Breast epithelium (tissue), 4 donors: ENCODE measurements at regions not wholly inside any gene's neighbourhood (a gene's known extent, or its start where the extent isn't known, plus 50 kb on each side); places are given as distances from the start of the nearest gene placed in this dataset.

Experiments used
- DNase-seq, 2 donors: peaks; one replicate each; pipeline ENCODE4 v3.0.0-alpha.2; 2019; ENCODE audit warnings: low spot score in 2 of 2
- H3K27ac ChIP-seq, 2 donors: fragments of 200-600 bp; sonication (generic) in 1 of 2; one replicate each; pipeline ENCODE4 v1.5.1; 2016 to 2019; ENCODE audit warnings: mild to moderate bottlenecking in 1 of 2
- H3K27me3 ChIP-seq, 2 donors: fragments of 200-600 bp; sonication (generic) in 1 of 2; one replicate each; pipeline versions ENCODE4 v1.5.1 to v1.6.0; 2017 to 2019; ENCODE audit warnings: control low read depth in 1 of 2, mild to moderate bottlenecking in 1 of 2
- H3K36me3 ChIP-seq: fragments of 200-600 bp; one replicate; pipeline ENCODE4 v1.5.1; 2019
- H3K4me1 ChIP-seq, 2 donors: fragments of 200-600 bp; sonication (generic); one replicate each; pipeline ENCODE4 v1.5.1; 2016 to 2019; ENCODE audit warnings: control low read depth in 1 of 2
- H3K4me3 ChIP-seq, 3 donors: fragments of 200-600 bp; sonication (generic); 1 replicate in 2 of 3; 2 replicates in 1 of 3; pipeline ENCODE4 v1.5.1; 2016 to 2019; ENCODE audit warnings: mild to moderate bottlenecking in 3 of 3, moderate library complexity in 2 of 3
- H3K9me3 ChIP-seq, 2 donors: fragments of 200-600 bp; sonication (generic) in 1 of 2; one replicate each; pipeline ENCODE4 v1.5.1; 2016 to 2019; ENCODE audit warnings: control low read depth in 1 of 2
- CTCF ChIP-seq, 3 donors: fragments of 450-650 bp; IDR thresholded peaks; one replicate each; pipeline ENCODE4 v1.5.1; 2016 to 2017; ENCODE audit warnings: antibody characterized with exemption in 3 of 3, mild to moderate bottlenecking in 3 of 3, moderate library complexity in 3 of 3
- POLR2A ChIP-seq: fragments of 450-650 bp; IDR thresholded peaks from one replicate; pipeline ENCODE4 v1.6.1; 2016; ENCODE audit warnings: antibody characterized with exemption, mild to moderate bottlenecking, moderate library complexity
- POLR2AphosphoS5 ChIP-seq, 3 donors: sonication (generic); formaldehyde crosslinking; IDR thresholded peaks; one replicate each; pipeline ENCODE4 v1.6.1; 2017; ENCODE audit warnings: antibody characterized with exemption in 3 of 3
- intact Hi-C: fragments of 100-400 bp; cut with DNase I; formaldehyde crosslinking; loops from one replicate; pipeline ENCODE4 v1.15.1; 2023; ENCODE audit warnings: low total_unique reads

- intact Hi-C loops = no loop called here
- Histone ChIP-seq H3K9me3 (no peaks in the 10 kb centered on the region), H3K27me3 (no peaks in the 10 kb centered on the region), H3K36me3 (no peaks in the 10 kb centered on the region), H3K4me3 (no peak overlapping the region), H3K27ac (no peak overlapping the region), H3K4me1 (no peaks in the 10 kb centered on the region)
- no peak for DNase-seq
- no peak for TF ChIP-seq CTCF (IDR thresholded peaks at IDR 0.05)
- TF ChIP-seq POLR2A = no peak
- TF ChIP-seq POLR2AphosphoS5 (IDR thresholded peaks at IDR 0.05) = no peak
Measured at GRCh38 chr3:96756516-96756915, 57.9 kb upstream of the EPHA6 start.

- intact Hi-C loops = no loop called here
- TF ChIP-seq CTCF (IDR thresholded peaks at IDR 0.05) (no peak), POLR2A (no peak), POLR2AphosphoS5 (IDR thresholded peaks at IDR 0.05) (no peak)
- Histone ChIP-seq H3K4me3 (no peak overlapping the region), H3K27ac (no peak overlapping the region), H3K4me1 (no peaks in the 10 kb centered on the region), H3K36me3 (no peaks in the 10 kb centered on the region), H3K9me3 (no peaks in the 10 kb centered on the region), H3K27me3 (no peaks in the 10 kb centered on the region)
- DNase-seq = no peak
Measured at GRCh38 chr3:96760956-96761355, 53.4 kb upstream of the EPHA6 start.
